OCI-LY7 (cell line): ENCODE measurements at regions not wholly inside any gene's neighbourhood (a gene's known extent, or its start where the extent isn't known, plus 50 kb on each side); places are given as distances from the start of the nearest gene placed in this dataset.

Source experiments
- BruUV-seq: library from RNA; stranded (reverse); fragments of 400-500 nt; replicated peaks from 2 replicates; lab custom pipeline; 2021; lab: Mats Ljungman, UMichigan
- CTCF ChIA-PET: fragments of 300-600 bp; sonication (Branson Sonifier 250); formaldehyde crosslinking; loops from one replicate; lab custom pipeline; 2022; ENCODE audit warnings: antibody characterized with exemption; ENCODE audit not compliant: unreplicated experiment; lab: Charles Lee
- POLR2A ChIA-PET: fragments of 300-600 bp; sonication (Branson Sonifier 250); formaldehyde crosslinking; loops from one replicate; lab custom pipeline; 2022; ENCODE audit warnings: antibody characterized with exemption; lab: Charles Lee
- DNase-seq: peaks from one replicate; pipeline ENCODE4 v3.0.0-alpha.2; 2015; ENCODE audit warnings: low spot score
- H2AFZ ChIP-seq: fragments of 200-600 bp; sonication (generic), shearing (Covaris generic); 2 replicates; pipeline ENCODE4 v1.6.1; 2014; ENCODE audit warnings: mild to moderate bottlenecking, antibody characterized with exemption, low read length, moderate library complexity
- H3K27ac ChIP-seq: fragments of 200-600 bp; sonication (generic); 2 replicates; pipeline ENCODE4 v1.5.1; 2014; ENCODE audit warnings: mixed run types, low read depth, mild to moderate bottlenecking, moderate library complexity, low read length, inconsistent platforms; ENCODE audit not compliant: poor library complexity, severe bottlenecking
- H3K36me3 ChIP-seq: fragments of 200-600 bp; sonication (generic); 2 replicates; pipeline ENCODE4 v1.6.1; 2014; ENCODE audit warnings: mild to moderate bottlenecking, antibody characterized with exemption, low read length, moderate library complexity, mixed read lengths; ENCODE audit not compliant: insufficient read depth
- H3K4me1 ChIP-seq: fragments of 200-600 bp; sonication (generic); 2 replicates; pipeline ENCODE4 v1.5.1; 2014; ENCODE audit warnings: mild to moderate bottlenecking, low read length; ENCODE audit not compliant: insufficient read depth, poor library complexity, severe bottlenecking
- H3K4me2 ChIP-seq: fragments of 200-600 bp; sonication (generic); 2 replicates; pipeline ENCODE4 v1.6.1; 2014; ENCODE audit warnings: mild to moderate bottlenecking, low read length
- H3K4me3 ChIP-seq: fragments of 200-600 bp; sonication (generic); 2 replicates; pipeline ENCODE4 v1.5.1; 2014; ENCODE audit warnings: mild to moderate bottlenecking, low read depth, low read length; ENCODE audit not compliant: poor library complexity, severe bottlenecking
- H3K79me2 ChIP-seq: fragments of 200-600 bp; sonication (generic); 2 replicates; pipeline ENCODE4 v1.6.1; 2016; ENCODE audit warnings: low read depth, mild to moderate bottlenecking, low read length, moderate library complexity, mixed read lengths; ENCODE audit not compliant: insufficient read depth
- H3K9me2 ChIP-seq: fragments of 200-600 bp; sonication (generic); 2 replicates; pipeline ENCODE4 v1.6.1; 2016; ENCODE audit warnings: mild to moderate bottlenecking, low read length, mixed read lengths; ENCODE audit not compliant: insufficient read depth
- H3K9me3 ChIP-seq: fragments of 200-600 bp; sonication (generic); 2 replicates; pipeline ENCODE4 v1.6.1; 2014; ENCODE audit warnings: mild to moderate bottlenecking, mixed run types, low read length, mixed read lengths
- H4K20me1 ChIP-seq: fragments of 200-600 bp; sonication (generic); 2 replicates; pipeline ENCODE4 v1.6.1; 2014; ENCODE audit warnings: mild to moderate bottlenecking, antibody characterized with exemption, low read length, moderate library complexity, mixed read lengths; ENCODE audit not compliant: insufficient read depth
- EZH2phosphoT487 ChIP-seq: fragments of 200-600 bp; sonication (generic); IDR thresholded peaks from 2 replicates; pipeline ENCODE4 v1.6.1; 2018; ENCODE audit warnings: low read depth, borderline replicate concordance, mild to moderate bottlenecking, mixed run types, antibody characterized with exemption, low read length, moderate library complexity, mixed read lengths
- intact Hi-C: fragments of 100-400 bp; cut with micrococcal nuclease; formaldehyde crosslinking; loops from one replicate; pipeline ENCODE4 v1.10.0; 2022; ENCODE audit not compliant: unreplicated experiment
- TF ChIP-seq, protein P1 (sequence below): fragments of 200-600 bp; sonication (generic); conservative IDR thresholded peaks from 2 replicates; pipeline ENCODE4 v1.5.1; 2014; ENCODE audit warnings: mild to moderate bottlenecking, antibody characterized with exemption, low read length, moderate library complexity, mixed read lengths

DNA sequence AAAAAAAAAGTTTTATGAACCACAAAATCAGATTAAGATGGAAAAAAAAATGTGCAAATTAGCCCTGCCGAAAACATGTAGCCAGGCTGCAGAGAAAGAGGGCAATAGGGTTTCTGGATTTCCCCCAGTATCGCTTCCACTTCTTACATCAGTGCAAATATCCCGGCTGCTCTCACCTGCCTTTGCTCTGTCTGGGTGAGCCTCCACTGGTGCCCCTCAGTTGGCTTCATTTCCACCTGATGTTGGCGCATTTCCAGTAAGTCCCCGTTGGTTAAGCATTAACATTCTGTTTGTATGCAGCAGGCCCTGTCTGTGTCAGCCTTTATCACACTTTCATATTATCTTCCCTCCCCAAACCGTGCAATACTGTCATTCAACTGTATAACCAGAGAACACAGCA lies 215.1 kb downstream of the CBLN4 start:
- no peaks in the 10 kb centered on the region for H3K9me3 ChIP-seq
- H3K36me3 ChIP-seq = no peaks in the 10 kb centered on the region
- intact Hi-C loops = no loop called here
- no peak for DNase-seq
- no peaks in the 10 kb centered on the region for H3K9me2 ChIP-seq
- H4K20me1 ChIP-seq = no peaks in the 10 kb centered on the region
- H2AFZ ChIP-seq = no peak overlapping the region
- no peaks in the 10 kb centered on the region for H3K4me1 ChIP-seq
- H3K4me3 ChIP-seq = no peak overlapping the region
- no peaks in the 10 kb centered on the region for H3K79me2 ChIP-seq
- CTCF ChIA-PET = no interaction called here
- H3K4me2 ChIP-seq = no peak overlapping the region
- no peak for TF ChIP-seq EZH2phosphoT487
- no peak overlapping the region for H3K27ac ChIP-seq
- BruUV-seq = no TSS peak
- POLR2A ChIA-PET = interaction anchor here (1.0 kb wide), 1 partner anchor 10 kb away, joined by 3 read pairs; no protein-coding TSS in a partner anchor

DNA sequence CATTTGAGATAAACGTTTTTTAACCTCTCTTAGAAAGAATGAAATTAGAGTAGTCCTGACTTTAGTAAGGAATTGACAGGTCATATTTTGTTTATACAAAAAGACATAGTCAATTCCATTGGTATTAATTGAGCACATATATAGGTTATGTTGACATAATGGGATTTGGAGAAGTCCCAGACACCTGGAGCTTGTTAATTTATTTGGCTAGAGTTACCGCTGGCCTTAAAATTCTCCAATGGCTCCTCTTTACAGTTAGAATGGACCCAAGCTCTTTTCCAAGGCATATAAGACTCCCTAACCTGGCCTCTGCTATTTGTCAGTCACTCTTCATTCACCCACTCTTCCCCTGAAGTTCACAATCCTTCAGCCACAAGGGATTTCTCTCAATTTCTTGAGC lies 221.3 kb downstream of the CBLN4 start:
- H3K4me3 ChIP-seq = no peak overlapping the region
- DNase-seq = no peak
- TF ChIP-seq, protein P1, sequence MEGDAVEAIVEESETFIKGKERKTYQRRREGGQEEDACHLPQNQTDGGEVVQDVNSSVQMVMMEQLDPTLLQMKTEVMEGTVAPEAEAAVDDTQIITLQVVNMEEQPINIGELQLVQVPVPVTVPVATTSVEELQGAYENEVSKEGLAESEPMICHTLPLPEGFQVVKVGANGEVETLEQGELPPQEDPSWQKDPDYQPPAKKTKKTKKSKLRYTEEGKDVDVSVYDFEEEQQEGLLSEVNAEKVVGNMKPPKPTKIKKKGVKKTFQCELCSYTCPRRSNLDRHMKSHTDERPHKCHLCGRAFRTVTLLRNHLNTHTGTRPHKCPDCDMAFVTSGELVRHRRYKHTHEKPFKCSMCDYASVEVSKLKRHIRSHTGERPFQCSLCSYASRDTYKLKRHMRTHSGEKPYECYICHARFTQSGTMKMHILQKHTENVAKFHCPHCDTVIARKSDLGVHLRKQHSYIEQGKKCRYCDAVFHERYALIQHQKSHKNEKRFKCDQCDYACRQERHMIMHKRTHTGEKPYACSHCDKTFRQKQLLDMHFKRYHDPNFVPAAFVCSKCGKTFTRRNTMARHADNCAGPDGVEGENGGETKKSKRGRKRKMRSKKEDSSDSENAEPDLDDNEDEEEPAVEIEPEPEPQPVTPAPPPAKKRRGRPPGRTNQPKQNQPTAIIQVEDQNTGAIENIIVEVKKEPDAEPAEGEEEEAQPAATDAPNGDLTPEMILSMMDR = no peak
- no peak for TF ChIP-seq EZH2phosphoT487
- H3K36me3 ChIP-seq = no peaks in the 10 kb centered on the region
- no peaks in the 10 kb centered on the region for H3K9me3 ChIP-seq
- no peak overlapping the region for H2AFZ ChIP-seq
- intact Hi-C loops = no loop called here
- ChIA-PET POLR2A (no interaction called here), CTCF (no interaction called here)
- H3K27ac ChIP-seq = no peak overlapping the region
- H3K79me2 ChIP-seq = no peaks in the 10 kb centered on the region
- H4K20me1 ChIP-seq = no peaks in the 10 kb centered on the region
- H3K4me2 ChIP-seq = no peak overlapping the region
- no peaks in the 10 kb centered on the region for H3K4me1 ChIP-seq
- no TSS peak for BruUV-seq
- no peaks in the 10 kb centered on the region for H3K9me2 ChIP-seq

DNA sequence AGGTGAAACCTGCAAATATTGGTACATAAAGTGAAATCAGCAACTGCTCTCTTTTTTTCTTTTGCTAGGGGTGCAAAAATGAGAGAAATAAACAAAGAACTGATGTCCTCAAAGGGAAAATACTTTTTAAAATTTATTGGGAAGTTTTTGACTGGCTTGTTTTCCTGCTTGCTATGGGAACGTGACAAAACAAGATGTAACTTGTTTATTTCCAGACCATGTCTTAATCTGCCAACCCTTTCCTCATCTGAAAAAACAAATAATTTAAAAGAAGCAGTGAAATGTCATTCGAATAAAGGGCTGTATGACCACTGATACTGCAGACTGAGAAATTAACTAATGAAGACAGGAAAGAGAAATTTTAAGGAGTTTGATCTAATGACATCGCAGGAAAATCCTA lies 221.9 kb downstream of the CBLN4 start:
- H3K9me2 ChIP-seq = no peaks in the 10 kb centered on the region
- DNase-seq = no peak
- no peaks in the 10 kb centered on the region for H4K20me1 ChIP-seq
- no peaks in the 10 kb centered on the region for H3K79me2 ChIP-seq
- BruUV-seq = no TSS peak
- no peak overlapping the region for H3K27ac ChIP-seq
- TF ChIP-seq, protein P1 = no peak
- TF ChIP-seq EZH2phosphoT487 = no peak
- H3K36me3 ChIP-seq = no peaks in the 10 kb centered on the region
- H2AFZ ChIP-seq = no peak overlapping the region
- H3K9me3 ChIP-seq = no peaks in the 10 kb centered on the region
- intact Hi-C loops = no loop called here
- H3K4me2 ChIP-seq = no peak overlapping the region
- H3K4me3 ChIP-seq = no peak overlapping the region
- ChIA-PET POLR2A (no interaction called here), CTCF (no interaction called here)
- no peaks in the 10 kb centered on the region for H3K4me1 ChIP-seq
